GM21723 (cell line): ENCODE measurements at regions not wholly inside any gene's neighbourhood (a gene's known extent, or its start where the extent isn't known, plus 50 kb on each side); places are given as distances from the start of the nearest gene placed in this dataset.
"Not testable (repeated sequence)": the region's sequence is repeated elsewhere in the genome, so short reads cannot be mapped to it uniquely, and the experiment has no call there.

ENCODE experiments used
- ATAC-seq: cut with Tn5 transposase; IDR thresholded peaks from one replicate; pipeline ENCODE4 v1.9.1; 2021; ENCODE audit warnings: mild to moderate bottlenecking, moderate library complexity; ENCODE audit not compliant: unreplicated experiment

DNA sequence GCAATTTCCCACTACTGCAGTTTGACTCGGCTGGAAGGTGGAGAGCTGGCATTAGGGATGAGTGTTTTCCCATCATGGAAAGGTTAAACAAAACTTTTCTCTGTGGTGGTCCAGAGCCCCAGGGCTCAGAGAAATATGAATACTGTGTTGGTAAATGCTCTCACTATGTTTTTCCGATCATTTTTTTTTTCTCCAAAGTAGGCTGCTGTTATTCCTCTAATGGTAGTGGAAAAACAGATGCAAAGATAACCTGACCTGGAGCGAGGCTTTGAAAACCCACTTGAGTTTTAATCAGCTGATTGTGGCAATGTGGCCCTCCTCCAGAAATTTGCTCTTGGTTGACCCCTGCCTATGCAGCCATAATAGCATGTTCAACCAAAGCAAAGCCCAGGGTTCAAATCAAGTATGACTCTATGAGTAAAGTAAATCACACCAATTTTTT lies 320.8 kb upstream of the CTNNB1 start:
- ATAC-seq, result no peak

DNA sequence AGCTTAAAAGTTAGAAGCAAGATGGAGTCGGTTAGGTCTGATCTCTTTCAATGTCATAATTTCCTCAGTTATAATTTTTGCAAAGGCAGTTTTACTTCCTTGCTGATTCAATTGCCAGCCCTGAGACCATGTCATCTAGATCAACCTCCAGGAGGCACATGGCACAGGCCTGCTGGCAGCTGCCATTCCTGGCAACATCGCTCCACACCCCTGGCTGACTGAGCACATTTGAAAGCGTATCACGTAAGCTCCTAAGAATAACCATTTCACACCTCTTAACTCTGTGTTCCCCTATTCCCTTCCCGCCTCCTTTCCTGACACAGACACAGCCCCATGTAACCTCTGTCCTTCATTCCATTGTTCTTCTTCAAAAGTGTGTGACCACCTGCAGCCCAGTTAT lies 313.9 kb upstream of the CTNNB1 start:
- ATAC-seq, result no peak

DNA sequence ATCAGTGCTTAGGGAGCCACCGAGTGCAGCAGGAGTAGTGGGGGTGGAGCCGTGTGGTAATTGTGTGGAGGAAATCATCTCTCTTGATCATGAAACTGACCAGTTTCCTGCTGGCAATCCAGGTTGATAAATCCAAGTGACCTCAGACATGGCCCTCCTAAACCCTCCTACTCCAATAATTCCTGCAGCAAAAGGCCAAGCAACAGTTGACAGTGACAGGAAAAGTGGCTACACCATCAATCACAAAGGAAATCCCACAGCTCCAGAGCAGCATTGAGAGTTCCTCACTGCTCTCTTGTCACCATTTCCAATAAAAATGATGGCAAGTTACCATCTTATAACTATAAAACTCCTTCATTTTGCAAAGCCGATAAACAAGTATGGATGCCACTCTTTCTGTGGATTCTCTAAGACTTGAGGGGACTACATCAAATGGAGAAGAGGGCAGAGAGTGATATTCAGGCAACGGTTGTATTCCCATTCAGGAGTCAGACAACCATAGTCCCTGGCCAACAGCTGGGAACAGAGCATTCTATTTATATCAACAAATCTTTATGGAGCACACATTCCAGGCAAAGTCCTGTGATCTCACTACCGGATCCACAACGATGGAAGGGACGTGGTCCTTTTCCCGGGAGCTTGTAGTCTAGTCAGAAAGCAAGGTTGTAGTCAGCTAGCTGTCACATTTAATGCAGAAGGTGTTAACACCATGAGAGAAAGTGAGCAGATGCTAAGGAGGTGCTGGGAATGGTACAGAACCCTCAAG lies 312.5 kb upstream of the CTNNB1 start:
- no peak for ATAC-seq

DNA sequence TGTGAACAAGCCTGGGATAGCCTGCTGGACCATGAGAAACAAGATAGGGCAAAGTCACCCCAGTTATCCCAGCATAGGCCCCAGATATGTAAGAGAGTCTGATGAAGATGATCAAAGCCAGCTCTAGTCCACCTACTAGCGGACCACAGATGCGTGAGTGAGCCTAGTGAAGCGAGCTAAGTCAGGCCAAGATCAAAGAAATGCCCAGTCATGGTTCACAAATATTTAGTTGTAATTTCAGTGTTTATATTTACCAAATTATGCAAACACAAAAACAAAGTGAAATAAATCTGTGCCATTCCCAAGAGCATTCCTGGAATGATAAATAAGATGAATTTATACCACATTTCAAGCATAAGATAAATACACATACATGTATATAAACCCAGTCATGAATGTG lies 308.1 kb upstream of the CTNNB1 start:
- no peak for ATAC-seq

- no peak for ATAC-seq
These were observed 304.2 kb upstream of the CTNNB1 start for GRCh38 chr3:40895109-40895508.

- no peak for ATAC-seq
These were observed 300.0 kb upstream of the CTNNB1 start for GRCh38 chr3:40899286-40899712.

DNA sequence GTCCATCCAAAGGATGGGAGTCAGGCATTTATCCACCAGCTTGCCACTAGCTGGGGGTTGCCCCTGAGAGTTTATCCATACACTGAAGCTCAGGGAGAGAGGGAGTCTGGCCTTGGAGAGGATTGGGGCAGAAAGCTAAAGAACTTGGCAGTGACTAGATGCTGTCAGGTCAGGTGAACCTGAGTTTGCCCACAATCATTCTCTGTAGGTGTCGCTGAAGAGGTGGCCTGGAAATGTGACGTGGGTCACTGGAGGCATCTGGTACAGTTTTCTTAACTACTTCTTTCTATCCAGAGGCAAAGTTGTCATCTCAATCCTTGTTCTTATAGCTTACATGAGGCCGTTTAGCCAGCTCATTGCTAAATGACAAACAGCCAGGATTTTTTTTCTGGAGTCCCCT lies 298.0 kb upstream of the CTNNB1 start:
- no peak for ATAC-seq

DNA sequence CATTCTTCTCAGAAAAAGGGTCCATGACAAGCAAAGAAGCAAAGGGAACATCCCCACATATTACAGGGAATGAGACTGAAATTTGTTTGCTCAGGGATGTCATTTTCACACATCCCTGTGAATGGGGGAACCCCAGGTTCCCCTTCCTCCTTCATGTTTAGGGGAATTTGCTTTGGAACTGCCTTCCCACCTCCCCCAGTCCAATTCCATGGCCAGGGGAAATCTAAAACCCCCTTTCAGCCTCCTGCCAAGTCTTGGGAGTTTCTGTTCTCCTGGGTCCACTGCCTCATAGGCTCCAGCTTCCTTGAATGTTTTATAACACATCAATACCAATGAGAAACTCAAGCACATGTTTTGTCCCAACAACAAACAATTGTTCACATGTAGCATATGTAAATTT lies 297.5 kb upstream of the CTNNB1 start:
- no peak for ATAC-seq

DNA sequence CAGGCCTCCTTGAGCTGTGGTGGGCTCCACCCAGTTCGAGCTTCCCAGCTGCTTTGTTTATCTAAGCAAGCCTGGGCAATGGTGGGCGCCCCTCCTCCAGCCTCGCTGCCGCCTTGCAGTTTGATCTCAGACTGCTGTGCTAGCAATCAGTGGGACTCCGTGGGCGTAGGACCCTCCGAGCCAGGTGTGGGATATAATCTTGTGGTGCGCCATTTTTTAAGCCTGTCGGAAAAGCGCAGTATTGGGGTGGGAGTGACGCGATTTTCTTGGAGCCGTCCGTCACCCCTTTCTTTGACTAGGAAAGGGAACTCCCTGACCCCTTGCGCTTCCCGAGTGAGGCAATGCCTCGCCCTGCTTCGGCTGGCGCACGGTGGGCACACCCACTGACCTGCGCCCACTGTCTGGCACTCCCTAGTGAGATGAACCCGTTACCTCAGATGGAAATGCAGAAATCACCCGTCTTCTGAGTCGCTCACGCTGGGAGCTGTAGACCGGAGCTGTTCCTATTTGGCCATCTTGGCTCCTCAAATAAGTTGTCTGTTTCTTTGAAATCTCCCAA lies 291.3 kb upstream of the CTNNB1 start:
- not testable (repeated sequence) for ATAC-seq

DNA sequence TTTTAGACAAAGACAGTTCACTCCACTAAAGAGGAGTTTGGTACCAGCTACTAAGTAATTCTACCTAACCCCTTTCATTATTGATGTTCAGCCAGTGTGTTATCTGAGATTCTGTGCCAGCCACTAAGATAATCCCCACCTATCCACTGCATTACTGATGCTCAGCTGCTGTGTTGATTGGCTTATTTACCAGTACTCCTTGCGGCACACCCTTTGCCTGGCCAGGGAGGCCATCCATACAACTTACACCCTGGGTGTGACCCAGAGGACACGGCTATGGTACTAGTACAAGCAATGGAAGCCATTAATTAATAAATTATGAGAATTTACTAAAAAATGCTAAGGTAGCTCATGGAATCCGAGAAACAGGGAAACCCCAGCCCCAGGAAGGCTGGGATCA lies 290.7 kb upstream of the CTNNB1 start:
- no peak for ATAC-seq

DNA sequence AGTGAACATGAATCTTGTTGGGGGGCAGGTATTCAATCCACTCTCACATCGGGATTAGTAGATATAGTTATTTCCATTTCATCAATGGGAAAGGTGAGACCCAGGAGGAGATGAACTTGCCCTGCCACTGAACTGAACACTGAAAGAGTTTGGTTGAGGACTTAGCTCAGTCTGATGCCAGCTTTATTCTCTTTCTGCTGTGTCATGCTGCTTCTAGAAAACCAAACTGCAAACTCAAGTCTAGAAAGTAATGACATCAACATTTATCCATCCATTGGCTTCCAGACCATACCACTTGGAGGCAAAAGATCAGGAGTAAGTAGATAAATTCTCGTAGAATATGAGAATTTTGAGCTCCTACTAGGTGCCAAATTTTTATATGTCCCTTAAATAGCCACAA lies 288.0 kb upstream of the CTNNB1 start:
- no peak for ATAC-seq

GRCh38 chr3:40911928-40912327 lies 287.4 kb upstream of the CTNNB1 start:
- no peak for ATAC-seq

DNA sequence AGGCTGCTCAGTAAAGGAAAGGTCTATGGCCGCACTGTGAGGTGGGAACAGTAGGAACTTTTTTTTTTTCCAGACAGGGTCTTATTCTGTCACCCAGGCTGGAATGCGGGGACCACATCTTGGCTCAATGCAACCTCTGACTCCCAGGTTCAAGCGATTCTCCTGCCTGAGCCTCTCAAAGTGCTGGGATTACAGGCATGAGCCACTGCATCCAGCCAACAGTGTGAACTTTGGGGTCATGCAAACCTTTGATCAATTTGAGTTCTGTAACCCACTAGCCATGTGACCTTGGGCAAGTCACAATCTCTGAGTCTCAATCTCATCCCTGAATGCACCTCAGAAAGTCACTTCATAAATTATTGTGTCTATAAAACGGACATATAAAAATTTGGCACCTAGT lies 286.8 kb upstream of the CTNNB1 start:
- ATAC-seq, result no peak

GRCh38 chr3:40913192-40913591 lies 286.1 kb upstream of the CTNNB1 start:
- no peak for ATAC-seq

DNA sequence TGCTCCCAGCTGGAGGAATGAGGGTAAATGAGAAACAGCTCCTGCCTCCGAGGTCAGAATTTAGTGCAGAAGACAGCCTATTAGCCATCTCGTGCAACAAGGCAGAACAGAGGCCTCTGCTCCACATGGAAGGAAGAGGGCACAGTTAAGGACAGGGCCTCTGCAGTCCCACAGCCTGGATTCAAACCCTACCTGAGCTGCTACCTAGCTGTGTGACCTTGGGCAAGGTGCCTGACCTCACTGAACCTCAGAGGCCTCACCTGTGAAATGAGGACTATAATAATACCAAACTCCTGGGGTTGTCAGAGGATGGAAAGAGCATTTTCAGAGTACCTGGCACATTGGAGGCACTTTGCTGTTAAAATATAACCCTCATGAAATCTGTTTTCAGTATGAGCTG lies 285.7 kb upstream of the CTNNB1 start:
- no peak for ATAC-seq

DNA sequence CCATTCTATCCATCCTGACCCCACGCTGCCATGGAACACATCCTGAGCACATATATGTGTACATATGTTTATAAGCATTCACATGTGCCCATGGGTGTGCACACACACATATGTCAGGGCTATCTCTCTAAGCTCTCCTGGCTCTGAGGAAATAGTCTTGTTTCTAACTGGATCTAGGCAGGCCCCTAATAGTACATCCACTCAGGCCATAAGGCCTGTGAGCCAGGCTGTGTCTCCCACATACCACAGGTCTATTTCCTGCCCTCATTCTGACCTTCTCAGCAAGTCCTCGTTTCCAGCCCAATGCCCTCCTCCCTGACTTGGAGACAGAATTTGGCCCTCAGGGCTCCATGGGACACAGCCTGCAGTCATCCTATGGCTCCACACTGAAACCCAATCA lies 284.8 kb upstream of the CTNNB1 start:
- no peak for ATAC-seq

GRCh38 chr3:40915346-40915865 lies 283.9 kb upstream of the CTNNB1 start:
- no peak for ATAC-seq

- no peak for ATAC-seq
These were observed 279.3 kb upstream of the CTNNB1 start for GRCh38 chr3:40920041-40920440.

GRCh38 chr3:40921251-40921650 lies 278.1 kb upstream of the CTNNB1 start:
- ATAC-seq, result no peak

GRCh38 chr3:40923143-40923542 lies 276.2 kb upstream of the CTNNB1 start:
- ATAC-seq, result no peak

DNA sequence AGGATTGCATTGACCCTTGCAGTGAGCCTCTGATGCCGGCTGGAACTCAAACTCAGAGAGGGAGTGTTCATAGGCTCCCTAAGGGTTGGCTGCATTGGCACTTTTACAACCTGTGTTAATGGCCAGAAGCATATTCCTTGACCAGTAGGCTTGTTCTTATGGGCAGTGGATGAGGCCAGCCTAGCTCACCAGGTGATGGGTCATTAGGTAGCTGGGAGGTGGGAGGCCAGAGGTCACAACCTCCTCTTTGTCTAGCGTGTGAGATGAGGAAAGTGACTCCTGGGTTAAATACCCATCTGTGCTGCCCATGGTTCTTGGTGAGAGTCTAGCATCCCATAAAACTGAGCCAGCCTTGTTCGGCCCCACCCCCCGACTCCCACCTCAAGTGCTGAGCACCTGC lies 275.7 kb upstream of the CTNNB1 start:
- ATAC-seq, result no peak

GRCh38 chr3:40924559-40925141 lies 274.7 kb upstream of the CTNNB1 start:
- no peak for ATAC-seq
